NCI-H2227 (cell line): ENCODE measurements at regions not wholly inside any gene's neighbourhood (a gene's known extent, or its start where the extent isn't known, plus 50 kb on each side); places are given as distances from the start of the nearest gene placed in this dataset.
"Not testable (repeated sequence)": the region's sequence is repeated elsewhere in the genome, so short reads cannot be mapped to it uniquely, and the experiment has no call there.

Source experiments
- DNase-seq: peaks from one replicate; lab custom pipeline; 2025; ENCODE audit not compliant: unreplicated experiment; lab: John Stamatoyannopoulos, UW

- DNase-seq, result no peak
Measured at GRCh38 chr7:136549756-136550155, 318.7 kb upstream of the CHRM2 start.

DNA sequence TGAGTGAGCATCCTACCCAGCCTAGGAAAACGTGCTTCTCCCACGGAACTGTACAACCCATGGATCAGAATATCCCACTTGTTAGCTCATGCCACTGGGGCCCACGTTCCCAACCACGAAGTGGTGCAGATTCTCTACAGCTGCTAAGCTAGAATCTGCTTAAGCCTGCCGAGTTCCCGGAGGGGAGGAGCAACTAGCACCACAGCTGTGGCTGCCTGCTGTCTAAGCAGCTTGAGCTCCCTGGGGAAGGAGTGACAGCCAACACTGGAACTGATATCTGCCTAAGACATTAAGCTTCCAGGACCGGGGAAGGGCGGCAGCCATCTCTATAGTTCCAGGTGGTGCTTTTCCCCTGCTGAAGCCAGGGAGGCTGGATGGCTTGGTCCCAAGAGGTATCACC, 334.7 kb upstream of the CHRM2 start:
- no peak for DNase-seq

DNA sequence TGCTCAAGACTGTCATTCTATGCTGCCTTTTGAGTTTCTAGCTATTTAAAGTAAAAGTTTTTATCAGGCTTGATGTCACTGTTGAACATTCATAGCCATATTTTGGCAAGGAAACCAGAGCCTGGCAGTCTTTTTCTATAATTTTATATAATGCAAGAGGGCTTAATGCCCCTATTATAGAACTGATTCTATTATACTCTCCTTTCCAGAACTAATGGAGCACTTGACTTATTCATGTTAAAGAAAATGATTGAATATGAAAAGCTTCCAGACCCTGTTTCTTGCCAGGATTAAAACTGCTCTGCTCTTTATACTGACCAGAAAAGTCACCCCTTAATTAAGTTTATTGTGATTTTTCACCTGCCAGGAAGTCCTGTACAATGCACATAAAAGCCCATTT, 337.6 kb upstream of the CHRM2 start:
- DNase-seq, result no peak

DNA sequence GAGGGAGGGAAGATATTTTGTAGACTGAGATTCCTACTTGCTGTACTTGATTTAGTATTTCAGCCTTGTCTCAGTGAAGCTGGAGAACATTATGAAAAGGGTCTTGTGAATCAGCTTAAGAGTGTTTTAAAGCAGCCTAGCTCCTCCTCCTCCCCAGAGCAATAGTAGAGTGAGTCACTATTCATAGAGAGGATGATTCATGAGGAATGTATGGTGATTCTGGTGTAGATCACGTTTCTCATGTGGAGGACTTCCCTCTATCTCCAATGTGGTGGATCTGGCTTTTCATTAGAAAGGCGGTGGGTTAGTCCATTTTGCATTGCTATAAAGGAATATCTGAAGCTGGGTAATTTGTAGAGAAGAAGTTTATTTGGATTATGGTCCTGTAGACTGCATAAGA, 340.1 kb upstream of the CHRM2 start:
- no peak for DNase-seq

DNA sequence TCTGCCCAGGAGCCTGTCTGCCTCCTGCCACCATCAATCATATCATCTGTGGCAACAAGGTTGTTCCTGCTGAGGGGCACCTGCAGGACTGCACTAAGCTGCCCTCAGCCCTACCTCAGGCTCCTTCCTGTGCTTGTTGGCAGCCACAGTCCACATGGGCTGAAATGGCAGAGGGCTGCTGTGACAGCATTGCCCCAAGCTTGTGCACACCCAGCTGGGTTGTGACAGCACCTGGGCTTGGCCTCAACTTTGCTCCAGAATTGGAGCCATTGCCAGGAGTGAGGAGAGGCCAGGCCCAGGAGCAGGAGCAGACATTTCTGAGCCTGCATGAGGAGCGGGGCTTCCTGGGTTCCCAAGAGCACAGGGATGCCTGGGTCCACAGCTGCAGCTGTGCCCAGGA, 340.9 kb upstream of the CHRM2 start:
- DNase-seq, result no peak

DNA sequence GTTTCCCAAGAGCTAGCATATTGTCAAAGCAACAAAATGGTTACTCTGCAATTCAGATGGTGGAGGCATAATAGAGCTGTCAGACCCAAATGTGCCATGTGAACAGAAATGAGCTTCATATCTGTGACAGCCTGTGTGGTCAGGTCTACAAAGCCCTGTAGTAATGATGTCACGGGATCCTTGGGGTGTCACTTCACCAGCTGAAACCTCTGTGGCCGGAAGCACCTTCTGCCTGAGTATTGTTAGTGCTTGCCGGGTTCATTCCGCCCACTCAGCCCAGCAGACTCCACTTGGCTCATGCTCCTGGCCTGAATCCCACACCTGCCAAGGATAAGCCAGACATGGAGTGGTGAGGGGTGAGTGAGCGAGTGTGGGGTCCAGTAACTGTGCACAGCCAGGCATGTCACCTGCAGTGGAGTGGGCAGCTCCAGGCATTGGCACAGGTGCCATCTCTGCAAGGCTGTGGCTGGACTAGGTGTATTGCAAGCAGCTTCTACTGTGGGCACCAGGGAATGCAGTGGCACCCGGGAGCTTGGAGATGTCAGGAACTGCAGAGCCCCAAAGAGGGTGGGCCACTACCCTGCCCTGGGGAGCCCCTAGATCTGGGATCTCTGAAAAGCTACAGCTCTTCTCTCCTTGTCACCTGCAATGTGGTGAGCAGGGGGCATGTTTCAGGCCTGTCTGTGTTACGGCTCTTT, 341.9 kb upstream of the CHRM2 start:
- no peak for DNase-seq

- DNase-seq, result no peak
Measured at GRCh38 chr7:136523571-136523970, 344.9 kb upstream of the CHRM2 start.

GRCh38 chr7:136517971-136518370, 350.5 kb upstream of the CHRM2 start:
- no peak for DNase-seq

GRCh38 chr7:136514776-136515175, 353.7 kb upstream of the CHRM2 start:
- no peak for DNase-seq

DNA sequence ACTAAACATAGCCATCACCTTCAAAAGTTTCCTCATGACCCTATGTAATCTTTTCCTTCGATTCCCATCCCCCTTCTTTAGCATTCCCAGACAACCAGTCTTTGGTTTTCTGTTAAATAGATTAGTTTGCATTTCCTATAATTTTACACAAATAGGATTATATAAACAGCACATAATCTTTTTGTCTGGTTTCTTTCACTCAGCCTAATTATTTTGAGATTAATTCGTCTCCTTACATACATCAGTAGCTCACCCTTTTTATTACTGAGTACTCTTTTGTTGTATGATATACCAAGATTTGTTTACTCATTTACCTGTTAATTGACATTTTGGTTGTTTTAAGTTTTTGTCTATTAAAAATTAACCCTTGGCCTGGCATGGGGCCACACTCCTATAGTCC, 354.7 kb upstream of the CHRM2 start:
- no peak for DNase-seq

DNA sequence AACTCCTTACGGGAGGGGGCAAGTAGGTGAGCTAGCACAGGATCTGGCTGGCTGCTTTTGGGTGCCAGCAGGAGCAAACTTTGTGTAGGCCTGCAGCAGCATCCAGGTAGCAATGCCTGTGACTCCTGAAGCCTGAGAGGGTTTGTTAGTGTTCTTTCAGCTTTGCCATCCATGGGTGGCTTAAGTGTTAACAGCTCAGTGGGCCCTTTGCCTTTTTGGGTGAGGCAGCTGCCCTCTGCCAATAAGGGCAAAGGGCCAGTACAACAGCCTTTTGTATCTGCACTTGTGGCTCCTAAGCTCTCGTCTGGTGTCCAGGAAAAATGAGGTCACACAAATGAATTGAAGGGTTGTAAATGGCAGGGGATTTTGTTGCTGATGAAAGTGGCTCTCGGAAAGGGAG, 359.0 kb upstream of the CHRM2 start:
- DNase-seq, result no peak

GRCh38 chr7:136502162-136502561, 366.3 kb upstream of the CHRM2 start:
- DNase-seq, result no peak

DNA sequence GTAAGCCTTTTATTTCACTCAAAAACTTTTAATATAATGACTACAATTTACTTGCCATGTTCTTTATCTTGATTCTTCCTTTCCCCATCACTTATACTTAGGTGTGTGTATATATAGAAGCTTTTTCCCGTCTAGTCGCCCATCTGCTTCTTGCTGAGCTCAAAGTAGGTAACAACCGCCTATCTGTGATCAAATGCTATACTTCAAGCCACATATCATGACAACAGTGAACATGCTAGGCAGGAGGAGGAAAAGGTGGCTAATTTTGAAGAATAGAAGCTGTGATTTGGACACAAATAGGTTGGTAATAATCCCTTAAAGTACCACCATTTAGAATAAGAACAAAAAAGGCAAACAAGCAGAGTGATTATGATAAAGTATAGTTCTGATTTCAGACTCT, 367.3 kb upstream of the CHRM2 start:
- no peak for DNase-seq

DNA sequence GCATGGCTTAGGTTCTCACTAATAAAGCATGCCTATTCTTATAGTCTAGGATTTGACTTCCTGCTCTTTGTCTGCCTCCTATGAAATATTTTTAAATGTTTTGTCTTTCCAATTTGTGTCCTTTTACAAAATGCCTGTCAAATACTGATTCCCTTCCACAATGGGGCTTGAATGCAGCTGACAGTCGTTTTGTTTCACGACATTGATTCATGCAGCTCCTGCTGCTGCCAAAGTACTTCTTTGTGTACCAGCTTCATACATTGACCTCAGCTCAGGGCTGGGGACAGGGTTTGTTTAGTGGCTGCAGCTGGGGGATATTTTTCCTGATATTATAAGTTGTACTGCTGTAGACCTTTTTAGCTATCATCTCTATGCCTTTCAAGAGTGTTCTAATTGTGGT, 371.9 kb upstream of the CHRM2 start:
- DNase-seq, result no peak

GRCh38 chr7:136495081-136495480, 373.4 kb upstream of the CHRM2 start:
- no peak for DNase-seq

GRCh38 chr7:136492366-136492765, 376.1 kb upstream of the CHRM2 start:
- DNase-seq, result no peak

- DNase-seq, result no peak
Measured at GRCh38 chr7:136489808-136490207, 378.6 kb upstream of the CHRM2 start.

DNA sequence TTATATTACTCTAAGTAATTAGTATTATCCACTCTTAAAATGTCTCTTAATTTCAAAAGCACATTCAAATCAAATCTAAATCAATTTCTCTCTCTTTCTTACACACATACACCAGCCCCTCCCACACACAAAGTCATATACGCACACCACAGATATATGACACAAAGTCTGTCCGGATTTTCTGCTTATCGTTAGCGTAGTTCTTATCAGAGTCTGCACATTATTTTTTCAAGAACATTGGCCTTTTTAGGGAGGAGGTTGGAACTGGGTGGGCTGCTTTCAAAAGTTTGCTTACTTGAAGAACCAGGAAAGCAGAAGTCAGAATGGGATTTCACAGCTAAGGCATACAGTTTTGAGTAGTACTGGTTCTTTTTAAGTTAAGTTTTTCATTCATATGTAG, 387.6 kb upstream of the CHRM2 start:
- DNase-seq, result no peak

DNA sequence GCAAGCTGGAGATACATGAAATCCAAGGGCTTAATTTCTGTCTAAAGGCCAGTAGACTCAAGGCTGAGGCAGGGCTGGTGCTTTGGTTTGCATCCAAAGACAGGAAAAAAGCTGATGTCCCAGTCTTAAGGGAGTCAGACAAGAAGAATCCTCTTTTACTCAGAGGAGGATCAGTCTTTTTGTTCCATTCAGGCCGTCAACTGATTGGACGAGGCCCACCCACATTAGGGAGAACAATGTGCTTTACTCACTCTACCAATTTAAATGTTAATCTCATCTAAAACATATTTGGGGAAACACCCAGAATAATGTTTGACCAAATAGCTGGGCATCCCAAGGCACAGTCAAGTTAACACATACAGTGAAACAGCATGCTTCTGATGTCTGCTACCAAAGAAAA, 388.5 kb upstream of the CHRM2 start:
- no peak for DNase-seq

DNA sequence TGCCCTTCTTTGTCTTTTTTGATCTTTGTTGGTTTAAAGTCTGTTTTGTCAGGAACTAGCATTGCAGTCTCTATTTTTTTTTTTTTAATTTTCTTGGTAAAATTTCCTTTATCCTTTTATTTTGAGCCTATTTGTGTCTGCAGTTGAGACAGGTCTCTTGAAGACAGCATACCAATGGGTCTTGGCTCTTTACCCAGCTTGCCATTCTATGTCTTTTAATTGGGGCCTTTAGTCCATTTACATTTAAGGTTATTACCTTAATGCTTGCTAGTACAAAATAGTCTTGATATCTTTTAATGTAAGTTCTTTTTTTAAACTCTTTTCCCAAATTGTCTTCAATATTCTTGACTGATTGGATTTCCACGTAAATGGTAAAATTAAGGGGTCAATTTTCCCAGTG, 398.3 kb upstream of the CHRM2 start:
- no peak for DNase-seq

GRCh38 chr7:136452949-136453348, 415.5 kb upstream of the CHRM2 start:
- DNase-seq, result no peak

DNA sequence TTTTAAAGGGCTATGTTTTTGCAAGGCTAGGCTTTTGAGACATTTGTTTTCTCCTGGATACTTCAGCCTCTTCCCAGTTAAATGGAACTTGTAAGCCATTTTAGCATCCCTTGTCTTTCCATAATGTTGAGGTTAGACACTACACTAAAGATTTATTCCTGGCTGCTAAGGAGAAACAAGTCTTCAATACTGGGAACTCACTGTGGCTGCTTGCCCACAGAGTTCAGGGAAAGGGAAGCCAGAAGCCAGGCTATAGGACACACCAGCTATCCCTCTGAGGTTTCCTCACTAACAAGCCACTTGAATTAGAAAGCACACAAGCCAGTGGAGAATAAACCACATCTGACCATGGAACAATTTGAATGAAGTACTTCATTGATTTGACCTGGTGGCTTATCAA, 421.7 kb upstream of the CHRM2 start:
- no peak for DNase-seq

- no peak for DNase-seq
Measured at GRCh38 chr7:136441835-136442234, 426.6 kb upstream of the CHRM2 start.

DNA sequence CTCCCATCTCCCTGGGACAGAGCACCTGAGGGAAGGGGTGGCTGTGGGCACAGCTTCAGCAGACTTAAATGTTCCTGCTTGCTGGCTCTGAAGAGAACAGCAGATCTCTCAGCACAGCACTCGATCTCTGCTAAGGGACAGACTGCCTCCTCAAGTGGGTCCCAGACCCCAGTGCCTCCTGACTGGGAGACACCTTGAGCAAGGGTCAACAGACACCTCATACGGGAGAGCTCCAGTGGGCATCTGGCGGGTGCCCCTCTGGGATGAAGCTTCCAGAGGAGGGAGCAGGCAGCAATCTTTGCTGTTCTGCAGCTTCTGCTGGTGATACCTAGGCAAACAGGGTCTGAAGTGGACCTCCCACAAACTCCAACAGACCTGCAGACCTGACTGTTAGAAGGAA, 436.7 kb upstream of the CHRM2 start:
- not testable (repeated sequence) for DNase-seq
